SK-N-MC (cell line): ENCODE measurements at regions not wholly inside any gene's neighbourhood (a gene's known extent, or its start where the extent isn't known, plus 50 kb on each side); places are given as distances from the start of the nearest gene placed in this dataset.

Experiments
- EZH2 ChIP-seq: fragments of 200-600 bp; sonication (generic); IDR thresholded peaks from one replicate; pipeline ENCODE4 v1.6.1; 2017; ENCODE audit warnings: antibody characterized with exemption
- POLR2AphosphoS5 ChIP-seq: IDR thresholded peaks from 2 replicates; pipeline ENCODE4 v1.6.1; 2012; ENCODE audit warnings: mild to moderate bottlenecking, low read depth, low read length, borderline replicate concordance

DNA sequence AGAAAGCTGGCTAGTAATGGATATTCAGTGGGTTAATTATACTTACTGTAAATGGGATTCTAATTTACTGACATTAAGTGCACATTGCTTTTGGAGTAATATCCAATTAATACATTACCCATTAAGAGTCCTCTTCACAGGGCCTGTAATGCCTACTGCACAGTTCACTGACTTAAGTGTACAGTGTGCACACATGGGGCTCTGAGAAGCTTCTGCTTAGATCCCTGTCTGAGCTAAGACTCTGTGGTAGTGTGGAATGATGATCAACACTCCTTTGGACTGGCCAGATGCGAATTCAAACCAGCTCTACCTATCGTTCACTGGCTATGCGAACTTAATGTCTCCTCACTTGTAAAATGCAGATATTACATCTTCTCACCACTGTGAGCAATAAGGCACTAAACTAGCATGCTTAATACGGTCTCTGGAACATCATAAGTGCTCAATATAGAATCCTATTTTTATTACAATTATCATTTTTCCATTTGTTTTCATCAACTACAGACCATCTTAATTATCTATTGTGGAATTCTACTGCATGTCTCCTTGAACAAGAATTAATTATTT lies 53.8 kb upstream of the SEC61G start:
- TF ChIP-seq EZH2 (no peak), POLR2AphosphoS5 (no peak)
